IMR-90 (cell line): ENCODE measurements at regions not wholly inside any gene's neighbourhood (a gene's known extent, or its start where the extent isn't known, plus 50 kb on each side); places are given as distances from the start of the nearest gene placed in this dataset.
A peak's percentile ranks its signal among the peaks of the same experiment; 100 is the strongest.
"Not testable (repeated sequence)": the region's sequence is repeated elsewhere in the genome, so short reads cannot be mapped to it uniquely, and the experiment has no call there.

ENCODE experiments used
- ATAC-seq: fragments of 200-7000 bp; cut with Tn5 transposase; 2 replicates; pipeline ENCODE4 v1.9.1; 2020; ENCODE audit warnings: low read depth, mild to moderate bottlenecking, moderate library complexity
- BruUV-seq: library from RNA; stranded (reverse); fragments of 400-500 nt; replicated peaks from 2 replicates; lab custom pipeline; 2021; lab: Mats Ljungman, UMichigan
- CTCF ChIA-PET: fragments of 300-600 bp; formaldehyde crosslinking; extraction: SDS; loops from one replicate; lab custom pipeline; 2021; ENCODE audit warnings: antibody characterized with exemption; lab: Yijun Ruan, JAX
- POLR2A ChIA-PET: fragments of 300-600 bp; sonication (Branson Sonifier 250); formaldehyde crosslinking; loops from one replicate; lab custom pipeline; 2022; ENCODE audit warnings: antibody characterized with exemption; ENCODE audit not compliant: unreplicated experiment; lab: Charles Lee
- DNase-seq: peaks from one replicate; pipeline ENCODE4 v3.0.0; 2013
- H2AFZ ChIP-seq: replicated peaks from 2 replicates; pipeline ENCODE3; 2013; ENCODE audit warnings: low read length, mild to moderate bottlenecking; ENCODE audit not compliant: poor library complexity
- H2AK5ac ChIP-seq: 2 replicates; pipeline ENCODE4 v1.6.1; 2013; ENCODE audit warnings: low read depth, low read length, inconsistent platforms
- H2AK9ac ChIP-seq: replicated peaks from 2 replicates; pipeline ENCODE3; 2013; ENCODE audit warnings: mild to moderate bottlenecking, low read depth, low read length, moderate library complexity; ENCODE audit not compliant: poor library complexity
- H2BK120ac ChIP-seq: 2 replicates; pipeline ENCODE4 v1.6.1; 2013; ENCODE audit warnings: low read depth, low read length, inconsistent platforms
- H2BK15ac ChIP-seq: 3 replicates; pipeline ENCODE4 v1.6.1; 2013; ENCODE audit warnings: low read depth, low read length, inconsistent platforms
- H2BK20ac ChIP-seq: 2 replicates; pipeline ENCODE4 v1.6.1; 2013; ENCODE audit warnings: low read depth, mild to moderate bottlenecking, inconsistent platforms, low read length, moderate library complexity
- H2BK5ac ChIP-seq: 2 replicates; pipeline ENCODE4 v1.6.1; 2013; ENCODE audit warnings: mild to moderate bottlenecking, low read depth, low read length, inconsistent platforms; ENCODE audit not compliant: poor library complexity, severe bottlenecking
- H3K14ac ChIP-seq: replicated peaks from 2 replicates; pipeline ENCODE4 v1.6.1; 2013; ENCODE audit warnings: low read depth, low read length, inconsistent platforms
- H3K18ac ChIP-seq: 2 replicates; pipeline ENCODE4 v1.6.1; 2013; ENCODE audit warnings: low read depth, low read length, control low read depth
- H3K23ac ChIP-seq: 2 replicates; pipeline ENCODE4 v1.6.1; 2013; ENCODE audit warnings: low read depth, low read length, inconsistent platforms
- H3K27ac ChIP-seq: 2 replicates; pipeline ENCODE4 v1.5.1; 2013; ENCODE audit warnings: mild to moderate bottlenecking, control low read depth, low read length; ENCODE audit not compliant: insufficient read depth
- H3K27me3 ChIP-seq: 2 replicates; pipeline ENCODE4 v1.6.1; 2013; ENCODE audit warnings: low read length; ENCODE audit not compliant: control insufficient read depth, insufficient read depth
- H3K36me3 ChIP-seq: 2 replicates; pipeline ENCODE4 v1.6.1; 2013; ENCODE audit warnings: low read length, mixed read lengths; ENCODE audit not compliant: control insufficient read depth, insufficient read depth
- H3K4ac ChIP-seq: 2 replicates; pipeline ENCODE4 v1.6.1; 2013; ENCODE audit warnings: low read depth, low read length, inconsistent platforms
- H3K4me1 ChIP-seq: 2 replicates; pipeline ENCODE4 v1.6.1; 2013; ENCODE audit warnings: low read length, mixed read lengths; ENCODE audit not compliant: control insufficient read depth, insufficient read depth
- H3K4me2 ChIP-seq: 2 replicates; pipeline ENCODE4 v1.6.1; 2013; ENCODE audit warnings: low read depth, mild to moderate bottlenecking, control low read depth, low read length, moderate library complexity
- H3K4me3 ChIP-seq: 2 replicates; pipeline ENCODE4 v1.5.1; 2013; ENCODE audit warnings: low read depth, mild to moderate bottlenecking, control low read depth, low read length, moderate library complexity; ENCODE audit not compliant: insufficient read depth
- H3K56ac ChIP-seq: 2 replicates; pipeline ENCODE4 v1.6.1; 2013; ENCODE audit warnings: low read length, inconsistent platforms; ENCODE audit not compliant: insufficient read depth; ENCODE audit errors: extremely low read depth
- H3K79me1 ChIP-seq, 2 experiments: 2 replicates each; pipeline ENCODE4 v1.6.1; 2013; ENCODE audit warnings: low read length in 2 of 2, inconsistent platforms in 1 of 2, low read depth in 1 of 2
- H3K9ac ChIP-seq: 2 replicates; pipeline ENCODE4 v1.6.1; 2013; ENCODE audit warnings: low read depth, low read length, control low read depth
- H3K9me1 ChIP-seq: 2 replicates; pipeline ENCODE4 v1.6.1; 2013; ENCODE audit warnings: low read length, inconsistent platforms; ENCODE audit not compliant: insufficient read depth
- H3K9me3 ChIP-seq: 2 replicates; pipeline ENCODE4 v1.6.1; 2013; ENCODE audit warnings: low read length; ENCODE audit not compliant: control insufficient read depth, insufficient read depth
- H4K20me1 ChIP-seq: 2 replicates; pipeline ENCODE4 v1.6.1; 2013; ENCODE audit warnings: low read length, inconsistent platforms; ENCODE audit not compliant: insufficient read depth
- H4K5ac ChIP-seq: 2 replicates; pipeline ENCODE4 v1.6.1; 2013; ENCODE audit warnings: mild to moderate bottlenecking, low read depth, low read length, control low read depth
- H4K8ac ChIP-seq, 2 experiments: 2 replicates each; pipeline ENCODE4 v1.6.1; 2013; ENCODE audit warnings: low read depth in 2 of 2, low read length in 2 of 2, control low read depth in 1 of 2, inconsistent platforms in 1 of 2
- H4K91ac ChIP-seq: 2 replicates; pipeline ENCODE4 v1.6.1; 2013; ENCODE audit warnings: low read depth, low read length, inconsistent platforms; ENCODE audit not compliant: insufficient read depth
- MAFK ChIP-seq: IDR thresholded peaks from 2 replicates; pipeline ENCODE4 v1.6.1; 2012; ENCODE audit warnings: low read depth, low read length, improper control_type of control experiment
- WGBS, 2 experiments: methylation state at CpG; one replicate each; pipeline versions ENCODE4 v1.1.5 to v1.1.7; 2013; ENCODE audit warnings: missing lambda C conversion rate in 2 of 2; ENCODE audit not compliant: insufficient read length in 1 of 2; ENCODE audit errors: extremely low coverage in 2 of 2; 5-methylcytosine and 5-hydroxymethylcytosine counted together
- dilution Hi-C: fragments of 300-500 bp; cut with HindIII; formaldehyde crosslinking; loops from one replicate; pipeline ENCODE4 v1.14.3; 2018; ENCODE audit warnings: low sequenced_read_pairs; ENCODE audit not compliant: unreplicated experiment
- in situ Hi-C: fragments of 300-500 bp; cut with MboI; formaldehyde crosslinking; loops from 3 replicates; pipeline ENCODE4 v1.14.3; 2019; ENCODE audit warnings: low sequenced_read_pairs, inconsistent platforms, mixed read lengths
- intact Hi-C: fragments of 100-400 bp; cut with micrococcal nuclease; formaldehyde crosslinking; loops from 2 replicates; pipeline ENCODE4 v1.10.0; 2022

GRCh38 chr9:97099540-97099939 is 60.6 kb upstream of the CTSV start:
- H3K23ac ChIP-seq, H3K9me1 ChIP-seq, H2AK5ac ChIP-seq, BruUV-seq, dilution Hi-C loops, H3K4me1 ChIP-seq, H3K36me3 ChIP-seq, in situ Hi-C loops, H3K56ac ChIP-seq, H2AK9ac ChIP-seq, H2BK15ac ChIP-seq, intact Hi-C loops, H3K9ac ChIP-seq, CTCF ChIA-PET, H3K27me3 ChIP-seq, H3K79me1 ChIP-seq, H3K18ac ChIP-seq, POLR2A ChIA-PET, H2BK120ac ChIP-seq, H3K4me2 ChIP-seq, H2BK20ac ChIP-seq, DNase-seq, H3K27ac ChIP-seq, H4K91ac ChIP-seq, H3K4ac ChIP-seq, ATAC-seq, H4K8ac ChIP-seq, H4K20me1 ChIP-seq, H2BK5ac ChIP-seq, H3K9me3 ChIP-seq, H4K5ac ChIP-seq, H3K4me3 ChIP-seq, H3K14ac ChIP-seq, H2AFZ ChIP-seq: not testable (repeated sequence)
- TF ChIP-seq MAFK, result peak; percentile 66
- WGBS, 2 experiments, result no CpG with 5 or more reads among the region's 2 CpGs
